HL-60 (cell line): ENCODE measurements at regions not wholly inside any gene's neighbourhood (a gene's known extent, or its start where the extent isn't known, plus 50 kb on each side); places are given as distances from the start of the nearest gene placed in this dataset.

Source experiments
- DNase-seq, 2 experiments: peaks; one replicate each; pipeline ENCODE4 v3.0.0-alpha.2; 2010 to 2020; ENCODE audit warnings: low read depth in 1 of 2, low spot score in 1 of 2
- H3K27ac ChIP-seq: fragments of 250-450 bp; sonication (Bioruptor Pico); replicated peaks from 2 replicates; pipeline ENCODE4 v1.5.1; 2020; ENCODE audit warnings: mild to moderate bottlenecking, moderate library complexity
- H3K27me3 ChIP-seq: fragments of 250-450 bp; sonication (Bioruptor Pico); 2 replicates; pipeline ENCODE4 v1.5.1; 2021; ENCODE audit warnings: mild to moderate bottlenecking, moderate library complexity; ENCODE audit not compliant: insufficient read depth, poor library complexity, severe bottlenecking
- H3K4me3 ChIP-seq: replicated peaks from 2 replicates; pipeline ENCODE4 v1.5.1; 2011; ENCODE audit warnings: mild to moderate bottlenecking, control low read depth, low read length; ENCODE audit not compliant: insufficient read depth
- CTCF ChIP-seq: IDR thresholded peaks from one replicate; pipeline ENCODE4 v1.5.1; 2011; ENCODE audit warnings: low read length, control low read depth, inconsistent platforms; ENCODE audit not compliant: insufficient read depth
- GABPA ChIP-seq: IDR thresholded peaks from 2 replicates; pipeline ENCODE4 v1.6.1; 2012; ENCODE audit warnings: low read depth
- POLR2AphosphoS5 ChIP-seq: IDR thresholded peaks from 2 replicates; pipeline ENCODE4 v1.6.1; 2012; ENCODE audit warnings: low read depth
- REST ChIP-seq: IDR thresholded peaks from 2 replicates; pipeline ENCODE4 v1.6.1; 2012; ENCODE audit warnings: low read depth; ENCODE audit not compliant: insufficient replicate concordance
- SPI1 ChIP-seq: IDR thresholded peaks from 2 replicates; pipeline ENCODE4 v1.6.1; 2012; ENCODE audit warnings: low read depth, mild to moderate bottlenecking, borderline replicate concordance

- no peak for TF ChIP-seq SPI1
- TF ChIP-seq GABPA: no peak
- no peak for TF ChIP-seq CTCF
- TF ChIP-seq REST: no peak
- no peak for TF ChIP-seq POLR2AphosphoS5
- H3K4me3 ChIP-seq: no peak overlapping the region
- DNase-seq: no peak
- H3K27me3 ChIP-seq: no peaks in the 10 kb centered on the region
- no peak overlapping the region for H3K27ac ChIP-seq
Measured at GRCh38 chrX:122566401-122566800, 617.7 kb upstream of the GRIA3 start.

- no peak for TF ChIP-seq CTCF
- TF ChIP-seq SPI1: no peak
- TF ChIP-seq POLR2AphosphoS5: no peak
- TF ChIP-seq REST: no peak
- TF ChIP-seq GABPA: no peak
- DNase-seq: no peak
- H3K4me3 ChIP-seq: no peak overlapping the region
- H3K27me3 ChIP-seq: no peaks in the 10 kb centered on the region
- H3K27ac ChIP-seq: no peak overlapping the region
Measured at GRCh38 chrX:122567911-122568310, 616.2 kb upstream of the GRIA3 start.

- DNase-seq: no peak
- no peak overlapping the region for H3K27ac ChIP-seq
- no peak overlapping the region for H3K4me3 ChIP-seq
- no peaks in the 10 kb centered on the region for H3K27me3 ChIP-seq
- no peak for TF ChIP-seq REST
- TF ChIP-seq GABPA: no peak
- TF ChIP-seq CTCF: no peak
- TF ChIP-seq POLR2AphosphoS5: no peak
- TF ChIP-seq SPI1: no peak
Measured at GRCh38 chrX:122572461-122572860, 611.6 kb upstream of the GRIA3 start.
